ENCODE measurements at regions not wholly inside any gene's neighbourhood (a gene's known extent, or its start where the extent isn't known, plus 50 kb on each side); places are given as distances from the start of the nearest gene placed in this dataset.

DNA sequence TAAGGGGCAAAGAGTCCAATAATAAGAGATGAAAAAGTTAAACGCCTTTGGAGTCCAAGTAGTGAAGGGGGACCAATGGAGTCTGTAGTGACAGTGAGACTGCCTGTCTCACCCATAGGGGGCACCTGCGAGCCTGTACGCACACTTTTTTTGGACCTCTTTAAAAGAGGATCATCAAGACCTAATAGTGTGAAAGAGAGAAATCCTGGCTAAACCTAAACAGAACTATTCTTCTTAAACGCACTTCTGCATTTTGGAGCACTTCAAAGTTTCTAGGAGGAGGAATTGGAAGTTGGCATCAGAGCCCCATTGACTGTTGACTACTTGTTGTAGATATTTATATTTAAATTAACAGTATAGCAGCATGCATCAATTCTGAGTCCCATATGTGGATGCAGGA lies 636.1 kb upstream of the KLF4 start:
- DNase-seq = no peak

GRCh38 chr9:108119530-108120113 lies 630.1 kb upstream of the KLF4 start:
- no peak for DNase-seq

- DNase-seq = no peak
These were observed 628.2 kb upstream of the KLF4 start for GRCh38 chr9:108117795-108118194.

- DNase-seq = no peak
These were observed 627.7 kb upstream of the KLF4 start for GRCh38 chr9:108117306-108117705.

- DNase-seq = no peak
These were observed 624.0 kb upstream of the KLF4 start for GRCh38 chr9:108113596-108113995.

DNA sequence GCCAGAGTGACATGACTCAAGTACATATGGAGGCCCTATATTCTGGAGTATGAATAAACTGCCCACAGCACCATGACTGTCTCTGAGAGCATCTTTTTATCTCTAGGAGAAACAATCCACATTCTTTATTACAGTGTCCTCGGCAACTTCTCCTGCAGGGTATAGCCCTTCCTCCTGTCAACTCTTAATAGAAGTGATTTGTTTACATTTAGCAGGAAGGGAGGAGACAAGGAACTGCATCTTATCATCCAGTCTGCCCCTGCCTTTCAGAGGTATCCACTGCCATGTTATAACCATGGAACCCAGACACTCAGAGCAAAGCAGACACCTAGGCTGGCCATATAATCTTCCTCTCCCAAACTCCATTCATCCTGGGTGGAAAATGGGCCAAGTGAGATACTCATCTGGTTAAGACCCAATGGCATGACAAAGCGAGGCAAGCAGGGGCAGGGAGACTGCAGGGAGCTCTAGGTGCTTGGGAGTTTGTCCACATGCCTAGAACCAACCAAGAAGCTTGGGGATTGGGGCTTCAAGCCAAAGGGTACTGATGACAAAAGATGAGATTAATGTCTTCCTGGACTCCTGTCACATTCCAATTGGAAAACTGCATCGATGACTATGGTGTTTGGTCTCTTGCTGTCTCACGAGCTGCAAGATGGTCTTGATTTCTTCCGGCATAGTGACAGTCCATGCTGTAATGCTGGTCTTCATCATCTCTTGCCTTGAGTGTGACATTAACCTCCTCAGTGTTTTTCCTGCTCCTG lies 620.5 kb upstream of the KLF4 start:
- no peak for DNase-seq

DNA sequence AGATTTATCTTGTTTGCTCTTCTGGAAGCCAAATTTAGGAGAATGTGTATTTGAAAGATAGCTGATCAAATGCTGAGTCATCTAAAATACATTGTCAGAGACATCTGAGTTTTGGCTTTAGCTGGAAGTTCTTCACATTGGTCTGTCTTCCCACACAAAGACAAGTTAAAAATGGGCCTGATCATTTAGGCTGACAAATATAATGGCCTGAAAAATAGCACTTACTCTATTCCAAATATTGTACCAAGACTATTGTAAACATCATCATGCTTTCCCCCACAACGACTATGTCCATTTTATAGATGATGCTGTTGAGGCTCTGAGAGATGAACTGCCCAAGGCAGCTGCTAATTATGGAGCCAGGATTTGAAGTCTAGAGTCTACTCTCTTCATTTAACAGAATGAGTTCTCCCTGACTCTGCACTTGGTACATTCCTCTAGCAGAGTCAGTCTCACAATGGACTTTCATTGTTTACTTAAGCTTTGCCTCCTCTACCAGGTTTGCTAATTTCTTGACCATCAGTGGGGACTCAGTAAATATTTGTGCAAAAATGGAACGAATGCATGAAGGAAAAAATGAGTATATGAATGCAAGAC lies 619.4 kb upstream of the KLF4 start:
- no peak for DNase-seq

DNA sequence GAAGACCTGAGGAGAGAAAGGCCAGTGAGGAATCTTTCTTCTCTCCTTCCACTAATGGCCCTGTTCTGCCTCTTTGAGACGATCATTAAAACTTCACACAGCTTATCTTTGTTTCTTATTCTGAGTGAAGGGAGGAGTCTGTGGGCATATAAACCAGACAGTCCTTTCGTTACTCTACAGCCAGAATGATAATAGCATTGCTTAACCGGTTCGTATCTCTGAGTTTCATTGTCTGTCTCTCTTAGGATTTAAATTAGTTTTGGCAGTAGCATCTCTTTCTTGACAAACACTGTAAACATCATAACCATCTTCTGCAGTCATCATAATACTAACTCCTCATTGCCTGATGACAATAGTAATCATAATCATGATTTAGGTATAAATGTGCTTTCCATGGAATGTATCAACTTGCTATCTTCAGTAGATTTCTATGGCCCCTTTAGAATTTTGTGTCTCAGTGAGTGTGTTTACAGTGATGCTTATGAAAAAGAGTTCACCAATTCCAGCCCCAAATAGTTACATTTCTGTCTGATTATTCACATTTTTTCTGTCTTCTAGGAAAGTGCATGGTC lies 618.8 kb upstream of the KLF4 start:
- DNase-seq = no peak

GRCh38 chr9:108105885-108106284 lies 616.3 kb upstream of the KLF4 start:
- no peak for DNase-seq

GRCh38 chr9:108104991-108105390 lies 615.4 kb upstream of the KLF4 start:
- no peak for DNase-seq

GRCh38 chr9:108103046-108103693 lies 613.6 kb upstream of the KLF4 start:
- DNase-seq = no peak

GRCh38 chr9:108101410-108101809 lies 611.8 kb upstream of the KLF4 start:
- no peak for DNase-seq

DNA sequence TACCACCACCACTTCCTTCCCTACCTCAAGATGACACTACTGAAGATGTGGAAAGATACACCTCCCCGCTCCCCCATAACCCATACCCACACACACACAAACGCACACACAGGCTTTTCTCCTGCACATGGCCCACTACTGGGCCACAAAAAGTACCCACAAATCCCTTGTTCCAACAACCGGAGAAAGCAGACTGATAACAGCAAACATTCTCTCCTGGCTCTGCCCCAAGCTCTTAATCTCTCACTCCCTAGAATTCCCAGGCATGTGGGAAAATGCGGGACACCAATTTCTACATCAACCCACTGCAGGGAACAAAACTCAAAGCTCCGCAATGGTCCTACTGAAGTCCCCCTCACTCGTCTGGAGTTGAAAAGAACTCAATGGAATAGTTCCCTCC lies 611.0 kb upstream of the KLF4 start:
- no peak for DNase-seq

- DNase-seq = no peak
These were observed 610.3 kb upstream of the KLF4 start for GRCh38 chr9:108099854-108100253.

- no peak for DNase-seq
These were observed 605.9 kb upstream of the KLF4 start for GRCh38 chr9:108095496-108095895.

GRCh38 chr9:108094676-108094993 lies 605.1 kb upstream of the KLF4 start:
- DNase-seq = no peak

DNA sequence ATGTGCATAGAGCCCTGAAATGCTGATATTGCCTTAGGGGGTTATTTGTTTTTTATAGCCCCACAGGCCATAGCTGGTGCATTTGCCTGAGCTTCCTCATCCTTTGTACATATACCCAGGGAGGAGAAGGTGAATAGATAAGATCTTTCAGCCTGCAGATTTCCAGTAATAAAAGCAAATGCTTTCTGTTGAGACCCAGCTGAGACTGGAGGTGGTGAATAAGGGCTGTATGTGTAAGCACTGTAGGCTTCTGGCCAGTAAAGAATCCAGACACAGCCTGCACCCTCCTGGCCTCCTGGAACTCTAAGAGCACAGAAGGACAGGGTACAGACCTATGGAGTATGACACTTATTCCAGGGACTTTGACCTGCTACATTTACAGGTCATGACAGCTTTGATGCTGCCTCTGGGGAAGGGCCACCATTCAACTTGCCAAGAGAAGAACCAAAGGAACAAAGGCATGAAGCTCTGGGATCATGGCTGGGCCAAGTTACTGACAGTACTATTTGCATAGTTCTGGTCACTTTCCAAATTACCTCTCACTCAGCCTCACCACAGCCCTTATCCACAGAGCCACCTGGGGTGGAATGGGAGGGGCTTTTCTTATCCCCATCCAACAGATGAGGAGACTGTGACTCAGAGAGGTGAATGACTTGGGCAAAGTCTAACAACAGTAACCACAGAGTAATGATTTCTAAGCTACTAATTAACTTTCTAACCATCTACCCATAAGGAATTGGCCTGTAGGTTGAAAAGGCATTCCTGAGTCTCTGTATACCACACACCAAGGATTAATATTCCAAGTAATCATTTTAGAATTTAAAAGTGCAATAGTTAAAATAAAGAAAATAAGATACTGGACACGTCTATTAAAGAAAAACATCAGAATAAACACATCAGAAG lies 604.5 kb upstream of the KLF4 start:
- no peak for DNase-seq

GRCh38 chr9:108088916-108089315 lies 599.3 kb upstream of the KLF4 start:
- DNase-seq = no peak

DNA sequence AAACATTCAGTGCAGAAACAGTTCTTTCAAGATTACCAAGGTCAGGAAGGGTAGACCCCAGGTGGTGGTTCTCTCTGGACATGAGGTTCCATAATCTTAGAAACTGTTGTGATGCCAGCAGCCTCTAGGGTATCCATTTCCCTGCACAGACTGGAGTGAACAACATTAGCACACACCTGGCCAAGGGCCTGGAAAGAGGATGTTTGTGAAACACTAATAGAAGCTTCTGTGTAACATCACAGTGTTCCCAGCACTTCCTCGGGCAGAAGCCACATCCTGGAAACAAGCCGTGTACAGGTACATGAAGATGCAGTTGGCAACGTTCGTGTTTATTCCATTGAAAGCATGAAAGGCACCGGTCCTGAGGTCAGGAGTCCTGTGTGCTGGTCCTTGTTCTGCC lies 598.2 kb upstream of the KLF4 start:
- DNase-seq = no peak

GRCh38 chr9:108086624-108087023 lies 597.1 kb upstream of the KLF4 start:
- DNase-seq = no peak

GRCh38 chr9:108085294-108085693 lies 595.7 kb upstream of the KLF4 start:
- DNase-seq = no peak

GRCh38 chr9:108083796-108084352 lies 594.3 kb upstream of the KLF4 start:
- DNase-seq = no peak
